Activated CD4-positive, alpha-beta memory T cell treated with anti-CD3 and anti-CD28 coated beads, Interleukin-2, amount 10 ng/mL, durations not matched to agents 7 days and 5 days (primary cell): ENCODE measurements at regions not wholly inside any gene's neighbourhood (a gene's known extent, or its start where the extent isn't known, plus 50 kb on each side); places are given as distances from the start of the nearest gene placed in this dataset.

Source experiments
- CTCF ChIA-PET: fragments of 350-600 bp; sonication (Branson Sonifier 250); formaldehyde crosslinking; loops from one replicate; lab custom pipeline; 2021; ENCODE audit warnings: antibody characterized with exemption, inconsistent platforms; lab: Charles Lee
- POLR2A ChIA-PET: fragments of 350-600 bp; sonication (Branson Sonifier 250); formaldehyde crosslinking; loops from one replicate; lab custom pipeline; 2021; ENCODE audit warnings: antibody characterized with exemption; lab: Charles Lee
- DNase-seq: peaks from one replicate; pipeline ENCODE4 v3.0.0-alpha.2; 2020
- H3K27ac Mint-ChIP-seq: one replicate; pipeline ENCODE4 v1.8.0; 2021; ENCODE audit warnings: mild to moderate bottlenecking, mixed read lengths
- H3K27me3 Mint-ChIP-seq: one replicate; pipeline ENCODE4 v1.8.0; 2021; ENCODE audit warnings: mixed read lengths
- H3K36me3 Mint-ChIP-seq: one replicate; pipeline ENCODE4 v1.8.0; 2021; ENCODE audit warnings: low read depth, mixed read lengths
- H3K4me1 Mint-ChIP-seq: one replicate; pipeline ENCODE4 v1.8.0; 2021; ENCODE audit warnings: mixed read lengths
- H3K4me3 Mint-ChIP-seq: one replicate; pipeline ENCODE4 v1.8.0; 2021; ENCODE audit warnings: mild to moderate bottlenecking, mixed read lengths
- H3K9me3 Mint-ChIP-seq: one replicate; pipeline ENCODE4 v1.8.0; 2021; ENCODE audit warnings: mixed read lengths

GRCh38 chr6:165760803-165761185, 97.8 kb upstream of the PDE10A start:
- POLR2A ChIA-PET: no interaction called here
- no peak for DNase-seq
- CTCF ChIA-PET: no interaction called here
- Mint-ChIP-seq H3K9me3 (no peaks in the 10 kb centered on the region), H3K36me3 (no peaks in the 10 kb centered on the region), H3K27ac (no peak overlapping the region), H3K4me1 (no peaks in the 10 kb centered on the region), H3K27me3 (no peaks in the 10 kb centered on the region), H3K4me3 (no peak overlapping the region)

- Mint-ChIP-seq H3K27ac (no peak overlapping the region), H3K4me1 (no peaks in the 10 kb centered on the region), H3K27me3 (no peaks in the 10 kb centered on the region), H3K4me3 (no peak overlapping the region), H3K36me3 (no peaks in the 10 kb centered on the region), H3K9me3 (no peaks in the 10 kb centered on the region)
- DNase-seq: no peak
- ChIA-PET CTCF (no interaction called here), POLR2A (no interaction called here)
Observed at GRCh38 chr6:165760126-165760802, 97.2 kb upstream of the PDE10A start.

DNA sequence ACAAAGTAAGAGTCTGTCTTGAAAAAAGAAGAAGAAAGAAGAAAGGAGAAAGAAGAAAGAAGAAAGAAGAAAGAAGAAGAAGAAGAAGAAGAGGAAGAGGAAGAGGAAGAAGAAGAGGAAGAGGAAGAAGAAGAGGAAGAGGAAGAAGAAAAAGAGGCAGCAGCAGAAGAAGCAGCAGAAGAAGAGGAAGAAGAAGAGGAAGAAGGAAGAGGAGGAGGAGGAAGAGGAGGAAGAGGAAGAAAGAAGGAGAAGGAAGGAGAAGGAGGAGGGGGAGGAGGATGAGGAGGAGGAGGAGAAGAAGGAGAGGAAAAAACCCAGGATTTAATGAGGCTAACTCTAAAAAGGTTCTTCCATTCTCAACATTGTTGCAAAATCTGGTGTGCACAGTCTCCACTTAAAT, 95.4 kb upstream of the PDE10A start:
- no peak overlapping the region for H3K4me3 Mint-ChIP-seq
- POLR2A ChIA-PET: no interaction called here
- H3K27ac Mint-ChIP-seq: no peak overlapping the region
- no peaks in the 10 kb centered on the region for H3K4me1 Mint-ChIP-seq
- no peaks in the 10 kb centered on the region for H3K36me3 Mint-ChIP-seq
- CTCF ChIA-PET: no interaction called here
- H3K27me3 Mint-ChIP-seq: no peaks in the 10 kb centered on the region
- no peaks in the 10 kb centered on the region for H3K9me3 Mint-ChIP-seq
- no peak for DNase-seq

DNA sequence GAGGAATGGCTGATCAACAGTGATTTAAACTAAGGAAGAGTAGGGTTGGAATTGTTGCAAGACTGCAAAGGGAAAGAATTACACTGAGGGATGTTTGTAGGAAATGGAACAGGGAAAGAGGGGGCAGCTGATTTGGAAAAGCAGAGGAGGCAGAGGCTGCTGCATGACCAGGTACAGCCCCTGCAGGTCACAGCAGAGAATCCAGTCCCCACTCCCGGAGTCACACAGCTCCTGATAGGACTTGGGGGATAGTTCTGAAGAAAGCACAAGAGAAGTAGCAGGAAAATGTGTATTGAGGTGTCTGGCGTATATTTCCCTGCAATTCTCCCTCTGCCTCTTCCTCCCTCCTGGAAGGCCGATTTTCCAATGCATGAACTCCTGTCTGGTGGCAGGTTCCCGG, 92.5 kb upstream of the PDE10A start:
- ChIA-PET CTCF (interaction anchor here (0.8 kb wide), 1 partner anchor 95 kb away, joined by 3 read pairs; no protein-coding TSS in a partner anchor), POLR2A (no interaction called here)
- Mint-ChIP-seq H3K27me3 (no peaks in the 10 kb centered on the region), H3K36me3 (no peaks in the 10 kb centered on the region), H3K4me3 (no peak overlapping the region), H3K4me1 (no peaks in the 10 kb centered on the region), H3K9me3 (no peaks in the 10 kb centered on the region), H3K27ac (no peak overlapping the region)
- DNase-seq: no peak

GRCh38 chr6:165753506-165753905, 90.5 kb upstream of the PDE10A start:
- POLR2A ChIA-PET: no interaction called here
- Mint-ChIP-seq H3K36me3 (no peaks in the 10 kb centered on the region), H3K9me3 (peaks cover 5% of the 10 kb centered on the region), H3K27ac (no peak overlapping the region), H3K27me3 (no peaks in the 10 kb centered on the region), H3K4me1 (no peaks in the 10 kb centered on the region), H3K4me3 (no peak overlapping the region)
- CTCF ChIA-PET: no interaction called here
- DNase-seq: no peak

- POLR2A ChIA-PET: no interaction called here
- H3K4me3 Mint-ChIP-seq: no peak overlapping the region
- no peaks in the 10 kb centered on the region for H3K36me3 Mint-ChIP-seq
- H3K27ac Mint-ChIP-seq: no peak overlapping the region
- DNase-seq: no peak
- CTCF ChIA-PET: no interaction called here
- no peaks in the 10 kb centered on the region for H3K27me3 Mint-ChIP-seq
- peaks cover 5% of the 10 kb centered on the region for H3K9me3 Mint-ChIP-seq
- H3K4me1 Mint-ChIP-seq: no peaks in the 10 kb centered on the region
Observed at GRCh38 chr6:165752451-165752850, 89.4 kb upstream of the PDE10A start.

- CTCF ChIA-PET: no interaction called here
- POLR2A ChIA-PET: no interaction called here
- Mint-ChIP-seq H3K4me1 (no peaks in the 10 kb centered on the region), H3K9me3 (peaks cover 5% of the 10 kb centered on the region), H3K36me3 (no peaks in the 10 kb centered on the region), H3K27ac (no peak overlapping the region), H3K4me3 (no peak overlapping the region), H3K27me3 (no peaks in the 10 kb centered on the region)
- no peak for DNase-seq
Observed at GRCh38 chr6:165751486-165751885, 88.4 kb upstream of the PDE10A start.

DNA sequence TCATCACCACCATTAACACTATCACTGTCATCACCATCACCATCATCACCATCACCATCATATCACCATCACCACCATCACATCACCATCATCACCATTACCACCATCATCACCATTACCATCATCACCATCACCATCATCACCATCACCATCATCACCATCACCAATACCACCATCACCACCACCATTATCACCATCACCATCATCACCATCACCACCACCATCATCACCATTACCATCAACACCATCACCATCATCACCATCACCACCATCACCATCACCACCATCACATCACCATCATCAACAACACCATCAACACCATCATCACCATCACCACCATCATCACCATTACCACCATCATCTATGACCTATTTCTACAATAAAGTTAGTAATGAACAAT, 86.1 kb upstream of the PDE10A start:
- no peak overlapping the region for H3K4me3 Mint-ChIP-seq
- H3K27me3 Mint-ChIP-seq: no peaks in the 10 kb centered on the region
- ChIA-PET CTCF (no interaction called here), POLR2A (no interaction called here)
- peaks cover 5% of the 10 kb centered on the region for H3K9me3 Mint-ChIP-seq
- H3K36me3 Mint-ChIP-seq: no peaks in the 10 kb centered on the region
- no peak for DNase-seq
- H3K27ac Mint-ChIP-seq: no peak overlapping the region
- no peaks in the 10 kb centered on the region for H3K4me1 Mint-ChIP-seq

DNA sequence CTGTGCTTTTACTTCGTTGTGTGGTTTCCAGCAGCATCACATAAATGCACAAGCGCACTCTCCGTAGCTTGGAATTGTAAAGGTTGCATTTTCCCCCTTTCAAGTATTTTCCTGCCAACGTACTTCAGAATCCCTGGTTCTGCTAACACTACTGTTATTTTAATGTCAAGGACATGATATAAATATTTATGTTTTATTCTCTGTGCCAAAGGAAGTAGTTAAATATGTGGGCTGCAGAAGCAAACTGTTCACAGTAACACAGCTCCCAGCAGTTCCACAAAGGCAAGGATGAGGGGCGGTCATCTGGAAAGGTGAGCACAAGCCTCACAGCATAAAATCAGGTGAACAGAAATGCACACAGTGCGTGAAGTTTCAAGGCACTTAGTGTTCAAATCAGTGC, 85.3 kb upstream of the PDE10A start:
- Mint-ChIP-seq H3K27ac (no peak overlapping the region), H3K36me3 (no peaks in the 10 kb centered on the region), H3K27me3 (no peaks in the 10 kb centered on the region), H3K4me3 (no peak overlapping the region), H3K9me3 (peaks cover 5% of the 10 kb centered on the region), H3K4me1 (no peaks in the 10 kb centered on the region)
- no peak for DNase-seq
- ChIA-PET POLR2A (no interaction called here), CTCF (no interaction called here)

DNA sequence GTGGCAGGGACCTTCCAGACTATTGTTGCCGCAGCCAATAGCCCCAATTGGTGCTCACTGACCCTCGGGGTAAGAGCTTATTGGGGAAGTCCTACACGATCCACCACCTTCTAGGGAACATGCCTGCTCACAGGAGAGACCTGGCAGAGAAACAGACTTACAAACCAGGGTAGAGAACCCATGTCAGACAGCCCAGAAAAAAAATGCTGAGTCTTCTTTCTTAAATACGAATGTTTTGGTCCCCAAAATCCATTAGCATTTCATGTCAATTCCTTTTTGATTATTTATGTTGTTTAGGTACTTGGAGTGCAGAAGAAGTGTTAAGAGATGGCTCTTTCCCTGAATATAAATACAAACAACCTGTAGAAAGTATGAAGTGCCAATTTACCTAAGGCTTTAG, 84.9 kb upstream of the PDE10A start:
- Mint-ChIP-seq H3K4me1 (no peaks in the 10 kb centered on the region), H3K27me3 (no peaks in the 10 kb centered on the region), H3K27ac (no peak overlapping the region), H3K36me3 (no peaks in the 10 kb centered on the region), H3K9me3 (peaks cover 5% of the 10 kb centered on the region), H3K4me3 (no peak overlapping the region)
- POLR2A ChIA-PET: no interaction called here
- CTCF ChIA-PET: no interaction called here
- DNase-seq: no peak

GRCh38 chr6:165746331-165746730, 83.3 kb upstream of the PDE10A start:
- Mint-ChIP-seq H3K36me3 (no peaks in the 10 kb centered on the region), H3K4me3 (no peak overlapping the region), H3K27ac (no peak overlapping the region), H3K4me1 (no peaks in the 10 kb centered on the region), H3K9me3 (peaks cover 5% of the 10 kb centered on the region), H3K27me3 (no peaks in the 10 kb centered on the region)
- POLR2A ChIA-PET: no interaction called here
- CTCF ChIA-PET: interaction anchor here (1.0 kb wide), 1 partner anchor 17 kb away, joined by 4 read pairs; no protein-coding TSS in a partner anchor
- no peak for DNase-seq

DNA sequence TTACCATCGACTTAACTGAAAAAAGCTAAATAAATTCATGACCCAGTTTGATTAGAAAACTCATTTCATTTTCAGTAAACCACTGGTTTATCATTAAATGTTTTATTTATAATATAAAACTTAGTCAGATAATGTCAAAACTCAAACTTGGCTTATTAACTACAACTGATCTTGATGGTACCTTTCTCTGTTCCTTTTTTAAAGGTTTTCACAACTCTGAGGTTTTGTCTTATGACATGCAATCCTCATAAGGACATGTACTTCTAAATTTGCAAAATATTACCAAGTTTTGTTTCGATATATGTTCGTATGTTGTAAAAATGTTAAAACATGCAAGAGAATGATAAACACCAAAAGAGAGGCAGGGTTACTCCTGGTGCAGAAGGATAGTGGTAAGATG, 82.5 kb upstream of the PDE10A start:
- H3K36me3 Mint-ChIP-seq: no peaks in the 10 kb centered on the region
- peaks cover 7% of the 10 kb centered on the region for H3K9me3 Mint-ChIP-seq
- ChIA-PET POLR2A (no interaction called here), CTCF (interaction anchor here (1.0 kb wide), 1 partner anchor 16 kb away, joined by 4 read pairs; no protein-coding TSS in a partner anchor)
- H3K27ac Mint-ChIP-seq: no peak overlapping the region
- H3K27me3 Mint-ChIP-seq: no peaks in the 10 kb centered on the region
- H3K4me3 Mint-ChIP-seq: no peak overlapping the region
- DNase-seq: no peak
- H3K4me1 Mint-ChIP-seq: no peaks in the 10 kb centered on the region

- POLR2A ChIA-PET: no interaction called here
- H3K27me3 Mint-ChIP-seq: no peaks in the 10 kb centered on the region
- no peak for DNase-seq
- no peaks in the 10 kb centered on the region for H3K4me1 Mint-ChIP-seq
- no peak overlapping the region for H3K27ac Mint-ChIP-seq
- no peak overlapping the region for H3K4me3 Mint-ChIP-seq
- CTCF ChIA-PET: no interaction called here
- peaks cover 7% of the 10 kb centered on the region for H3K9me3 Mint-ChIP-seq
- H3K36me3 Mint-ChIP-seq: no peaks in the 10 kb centered on the region
Observed at GRCh38 chr6:165744555-165745228, 81.7 kb upstream of the PDE10A start.

GRCh38 chr6:165743366-165743898, 80.4 kb upstream of the PDE10A start:
- H3K27me3 Mint-ChIP-seq: no peaks in the 10 kb centered on the region
- no peaks in the 10 kb centered on the region for H3K36me3 Mint-ChIP-seq
- ChIA-PET CTCF (no interaction called here), POLR2A (no interaction called here)
- peaks cover 2% of the 10 kb centered on the region for H3K9me3 Mint-ChIP-seq
- DNase-seq: no peak
- H3K27ac Mint-ChIP-seq: no peak overlapping the region
- no peak overlapping the region for H3K4me3 Mint-ChIP-seq
- no peaks in the 10 kb centered on the region for H3K4me1 Mint-ChIP-seq
